ENCODE measurements at regions not wholly inside any gene's neighbourhood (a gene's known extent, or its start where the extent isn't known, plus 50 kb on each side); places are given as distances from the start of the nearest gene placed in this dataset.

DNA sequence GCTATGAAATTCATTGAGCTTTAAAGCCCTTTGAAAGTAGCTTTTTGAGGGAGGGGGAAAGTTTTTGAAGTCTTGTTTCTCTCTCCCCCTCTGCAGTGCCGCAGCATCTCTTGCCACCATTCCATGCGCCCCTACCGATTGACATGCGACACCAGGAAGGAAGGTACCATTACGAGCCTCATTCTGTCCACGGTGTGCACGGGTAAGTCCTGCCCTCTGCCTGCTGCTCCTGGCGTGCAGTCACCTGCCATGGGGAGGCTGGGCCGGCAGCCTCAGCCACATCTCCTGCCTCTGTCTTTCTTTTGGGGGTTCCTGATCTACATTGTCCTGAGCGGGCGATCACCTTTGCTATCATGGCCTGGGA is 191.6 kb downstream of the GLI2 start:
- TF ChIP-seq CBFB (CRISPR knock-in tag; IDR thresholded peaks at IDR 0.05; ENCODE audit: low read depth), result no peak
- TF ChIP-seq, protein P1, sequence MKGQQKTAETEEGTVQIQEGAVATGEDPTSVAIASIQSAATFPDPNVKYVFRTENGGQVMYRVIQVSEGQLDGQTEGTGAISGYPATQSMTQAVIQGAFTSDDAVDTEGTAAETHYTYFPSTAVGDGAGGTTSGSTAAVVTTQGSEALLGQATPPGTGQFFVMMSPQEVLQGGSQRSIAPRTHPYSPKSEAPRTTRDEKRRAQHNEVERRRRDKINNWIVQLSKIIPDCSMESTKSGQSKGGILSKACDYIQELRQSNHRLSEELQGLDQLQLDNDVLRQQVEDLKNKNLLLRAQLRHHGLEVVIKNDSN (CRISPR knock-in tag; IDR thresholded peaks at IDR 0.05), result no peak
- TF ChIP-seq SP1 (CRISPR knock-in tag; conservative IDR thresholded peaks at IDR 0.05), result no peak
- TF ChIP-seq, protein P2, sequence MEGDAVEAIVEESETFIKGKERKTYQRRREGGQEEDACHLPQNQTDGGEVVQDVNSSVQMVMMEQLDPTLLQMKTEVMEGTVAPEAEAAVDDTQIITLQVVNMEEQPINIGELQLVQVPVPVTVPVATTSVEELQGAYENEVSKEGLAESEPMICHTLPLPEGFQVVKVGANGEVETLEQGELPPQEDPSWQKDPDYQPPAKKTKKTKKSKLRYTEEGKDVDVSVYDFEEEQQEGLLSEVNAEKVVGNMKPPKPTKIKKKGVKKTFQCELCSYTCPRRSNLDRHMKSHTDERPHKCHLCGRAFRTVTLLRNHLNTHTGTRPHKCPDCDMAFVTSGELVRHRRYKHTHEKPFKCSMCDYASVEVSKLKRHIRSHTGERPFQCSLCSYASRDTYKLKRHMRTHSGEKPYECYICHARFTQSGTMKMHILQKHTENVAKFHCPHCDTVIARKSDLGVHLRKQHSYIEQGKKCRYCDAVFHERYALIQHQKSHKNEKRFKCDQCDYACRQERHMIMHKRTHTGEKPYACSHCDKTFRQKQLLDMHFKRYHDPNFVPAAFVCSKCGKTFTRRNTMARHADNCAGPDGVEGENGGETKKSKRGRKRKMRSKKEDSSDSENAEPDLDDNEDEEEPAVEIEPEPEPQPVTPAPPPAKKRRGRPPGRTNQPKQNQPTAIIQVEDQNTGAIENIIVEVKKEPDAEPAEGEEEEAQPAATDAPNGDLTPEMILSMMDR (IDR thresholded peaks at IDR 0.05), result no peak
